ENCODE measurements at regions not wholly inside any gene's neighbourhood (a gene's known extent, or its start where the extent isn't known, plus 50 kb on each side); places are given as distances from the start of the nearest gene placed in this dataset.

DNA sequence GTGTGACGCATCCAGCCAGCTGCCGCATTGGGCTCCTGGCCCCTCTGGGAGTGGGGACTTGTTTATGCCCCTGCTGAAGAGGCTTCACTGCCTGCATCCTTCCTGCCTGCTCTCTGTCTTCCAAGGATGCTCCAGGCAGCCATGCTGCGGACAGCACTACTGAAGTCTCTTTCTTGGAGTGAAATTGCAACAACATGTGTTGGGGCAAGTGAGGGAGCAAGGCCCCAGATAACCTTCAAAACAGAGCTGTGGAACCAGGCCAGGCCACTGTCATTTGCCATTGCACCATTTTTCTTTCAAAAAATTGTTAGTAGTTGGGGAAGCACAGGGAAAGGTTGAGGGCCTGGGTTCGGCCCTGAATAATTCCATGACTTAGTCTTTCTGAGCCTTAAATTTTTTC lies 169.6 kb upstream of the ADRA1B start:
- H3K9ac ChIP-seq (ENCODE audit: low read depth, low read length): no peak overlapping the region
- no peaks in the 10 kb centered on the region for H3K27me3 ChIP-seq (ENCODE audit: control insufficient read depth, insufficient read depth, low read length)
- H3K4me2 ChIP-seq (ENCODE audit: low read length): no peak overlapping the region
- no peaks in the 10 kb centered on the region for H3K36me3 ChIP-seq (ENCODE audit: insufficient read depth, low read length)
- H3K4me1 ChIP-seq (ENCODE audit: control insufficient read depth, insufficient read depth, low read length): peaks cover 21% of the 10 kb centered on the region
- no peak overlapping the region for H3K4me3 ChIP-seq (ENCODE audit: low read length)
- H3K9me3 ChIP-seq (replicated peaks; ENCODE audit: low read length): no peaks in the 10 kb centered on the region

DNA sequence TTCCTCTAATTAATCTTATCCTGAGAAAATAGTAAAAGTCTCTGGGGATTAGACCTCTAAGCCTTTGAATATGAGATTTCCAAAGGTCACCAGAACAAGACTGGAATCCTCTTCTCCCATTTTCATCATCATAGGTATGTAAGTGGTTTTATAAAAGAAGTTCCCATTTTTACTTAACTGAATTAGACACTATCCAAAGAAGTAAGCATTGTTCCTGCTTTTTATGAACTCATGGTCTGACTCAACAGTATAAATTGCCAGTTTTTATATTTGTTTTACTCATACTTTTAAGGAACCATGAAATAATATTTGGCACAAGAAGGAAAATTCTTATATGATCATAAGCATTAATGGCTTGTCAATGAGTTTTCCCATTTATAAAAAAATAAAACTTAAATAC lies 167.1 kb upstream of the ADRA1B start:
- Histone ChIP-seq H3K4me1 (ENCODE audit: control insufficient read depth, insufficient read depth, low read length) (peaks cover 38% of the 10 kb centered on the region), H3K27me3 (ENCODE audit: control insufficient read depth, insufficient read depth, low read length) (no peaks in the 10 kb centered on the region), H3K4me3 (ENCODE audit: low read length) (peak overlapping the region; percentile 31), H3K4me2 (ENCODE audit: low read length) (peak overlapping the region; percentile 37), H3K9ac (ENCODE audit: low read depth, low read length) (no peak overlapping the region), H3K36me3 (ENCODE audit: insufficient read depth, low read length) (no peaks in the 10 kb centered on the region), H3K9me3 (replicated peaks; ENCODE audit: low read length) (no peaks in the 10 kb centered on the region)

DNA sequence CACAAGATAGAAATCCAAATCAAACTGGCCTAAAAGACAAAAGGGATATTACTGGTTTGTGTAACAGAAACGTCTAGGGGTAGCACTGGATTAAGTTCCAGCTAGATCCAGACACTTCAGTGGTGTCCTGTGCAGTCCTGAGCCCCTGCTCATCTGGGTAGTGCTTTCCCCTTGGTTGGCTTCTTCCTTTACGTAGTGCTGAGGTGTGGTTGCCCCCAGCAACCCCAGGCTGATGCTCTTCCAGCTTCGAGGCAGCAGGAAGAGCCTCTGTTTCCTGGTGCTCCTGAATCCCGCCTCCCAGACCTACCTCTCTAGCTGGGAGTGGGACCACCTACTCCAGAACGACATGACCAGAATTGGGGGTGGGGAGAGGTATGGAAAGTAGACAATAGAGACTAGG lies 166.1 kb upstream of the ADRA1B start:
- Histone ChIP-seq H3K27me3 (ENCODE audit: control insufficient read depth, insufficient read depth, low read length) (no peaks in the 10 kb centered on the region), H3K4me1 (ENCODE audit: control insufficient read depth, insufficient read depth, low read length) (peaks cover 38% of the 10 kb centered on the region), H3K9me3 (replicated peaks; ENCODE audit: low read length) (no peaks in the 10 kb centered on the region), H3K4me3 (ENCODE audit: low read length) (no peak overlapping the region), H3K4me2 (ENCODE audit: low read length) (no peak overlapping the region), H3K9ac (ENCODE audit: low read depth, low read length) (no peak overlapping the region), H3K36me3 (ENCODE audit: insufficient read depth, low read length) (no peaks in the 10 kb centered on the region)

DNA sequence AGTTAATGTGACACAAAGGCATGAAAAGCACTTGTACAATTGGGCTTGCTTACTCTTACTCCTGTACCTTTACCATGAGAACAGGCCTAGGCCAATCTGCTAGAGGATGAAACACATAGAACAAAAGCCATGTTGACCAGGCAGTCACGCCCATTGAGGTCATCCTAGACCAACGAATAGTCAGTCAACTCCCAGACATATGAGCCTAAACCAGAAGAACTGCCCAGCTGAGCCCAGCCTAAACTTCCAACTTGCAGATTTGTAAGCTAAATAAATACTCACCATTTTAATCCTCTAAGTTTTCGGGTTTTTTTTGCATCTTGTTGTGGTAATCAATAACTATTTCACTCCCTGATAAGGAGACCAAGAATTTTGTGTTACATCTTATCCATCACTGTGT lies 164.8 kb upstream of the ADRA1B start:
- Histone ChIP-seq H3K9me3 (replicated peaks; ENCODE audit: low read length) (no peaks in the 10 kb centered on the region), H3K4me3 (ENCODE audit: low read length) (no peak overlapping the region), H3K4me1 (ENCODE audit: control insufficient read depth, insufficient read depth, low read length) (peaks cover 41% of the 10 kb centered on the region), H3K4me2 (ENCODE audit: low read length) (no peak overlapping the region), H3K9ac (ENCODE audit: low read depth, low read length) (no peak overlapping the region), H3K36me3 (ENCODE audit: insufficient read depth, low read length) (no peaks in the 10 kb centered on the region), H3K27me3 (ENCODE audit: control insufficient read depth, insufficient read depth, low read length) (no peaks in the 10 kb centered on the region)

DNA sequence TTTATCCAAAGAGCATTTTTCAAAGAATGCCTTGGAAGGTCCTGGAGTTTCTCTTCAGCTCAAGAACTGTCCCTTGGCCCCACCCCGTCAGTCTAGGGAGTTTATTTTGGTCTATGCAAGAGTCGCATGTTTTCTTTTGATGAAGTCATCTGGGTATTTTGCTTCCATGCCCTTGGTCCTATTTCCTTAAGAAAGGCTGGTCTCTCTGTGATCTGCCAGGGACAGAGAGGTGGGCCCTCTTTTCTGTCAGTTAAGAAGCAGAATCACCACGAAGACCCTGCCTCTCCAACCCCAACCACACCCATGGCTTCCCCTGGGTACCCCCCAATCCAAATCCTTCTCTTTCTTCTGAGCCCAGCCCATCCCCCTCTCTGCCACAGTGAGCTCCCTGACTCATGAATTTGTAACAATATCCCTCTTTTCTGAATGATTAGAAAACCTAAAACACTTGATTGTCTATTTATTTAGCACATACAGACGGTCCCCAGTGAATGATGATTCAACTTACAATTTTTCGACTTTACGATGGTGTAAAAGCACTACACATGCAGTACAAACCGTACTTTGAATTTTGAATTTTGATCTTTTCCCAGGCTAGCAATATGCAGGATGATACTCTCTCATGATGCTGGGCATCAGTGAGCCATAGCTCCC lies 163.5 kb upstream of the ADRA1B start:
- Histone ChIP-seq H3K9ac (ENCODE audit: low read depth, low read length) (peak overlapping the region; percentile 22), H3K36me3 (ENCODE audit: insufficient read depth, low read length) (no peaks in the 10 kb centered on the region), H3K4me2 (ENCODE audit: low read length) (peak overlapping the region; percentile 66), H3K4me1 (ENCODE audit: control insufficient read depth, insufficient read depth, low read length) (peaks cover 44% of the 10 kb centered on the region), H3K9me3 (replicated peaks; ENCODE audit: low read length) (no peaks in the 10 kb centered on the region), H3K27me3 (ENCODE audit: control insufficient read depth, insufficient read depth, low read length) (no peaks in the 10 kb centered on the region), H3K4me3 (ENCODE audit: low read length) (peak overlapping the region; percentile 27)

DNA sequence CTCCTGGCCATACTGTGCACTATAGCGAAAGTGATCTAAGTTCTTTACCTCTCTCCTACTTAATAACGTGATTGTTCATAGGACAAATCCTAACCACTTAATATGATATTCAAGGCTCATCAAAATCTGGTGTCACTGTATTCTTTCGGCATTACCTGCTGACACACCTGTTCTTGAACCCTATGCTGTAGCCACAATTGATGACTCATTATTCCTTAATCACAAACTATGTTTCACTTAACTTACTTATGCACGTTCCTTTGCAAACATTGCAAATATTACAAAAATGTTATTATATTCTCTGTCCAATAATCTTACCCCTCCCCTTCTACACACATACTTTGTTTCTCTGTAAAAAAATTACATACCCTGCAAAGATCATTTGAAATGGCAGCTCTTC lies 158.1 kb upstream of the ADRA1B start:
- no peak overlapping the region for H3K4me3 ChIP-seq (ENCODE audit: low read length)
- no peaks in the 10 kb centered on the region for H3K36me3 ChIP-seq (ENCODE audit: insufficient read depth, low read length)
- H3K4me1 ChIP-seq (ENCODE audit: control insufficient read depth, insufficient read depth, low read length): peaks cover 10% of the 10 kb centered on the region
- H3K4me2 ChIP-seq (ENCODE audit: low read length): no peak overlapping the region
- no peak overlapping the region for H3K9ac ChIP-seq (ENCODE audit: low read depth, low read length)
- no peaks in the 10 kb centered on the region for H3K27me3 ChIP-seq (ENCODE audit: control insufficient read depth, insufficient read depth, low read length)
- H3K9me3 ChIP-seq (replicated peaks; ENCODE audit: low read length): no peaks in the 10 kb centered on the region

DNA sequence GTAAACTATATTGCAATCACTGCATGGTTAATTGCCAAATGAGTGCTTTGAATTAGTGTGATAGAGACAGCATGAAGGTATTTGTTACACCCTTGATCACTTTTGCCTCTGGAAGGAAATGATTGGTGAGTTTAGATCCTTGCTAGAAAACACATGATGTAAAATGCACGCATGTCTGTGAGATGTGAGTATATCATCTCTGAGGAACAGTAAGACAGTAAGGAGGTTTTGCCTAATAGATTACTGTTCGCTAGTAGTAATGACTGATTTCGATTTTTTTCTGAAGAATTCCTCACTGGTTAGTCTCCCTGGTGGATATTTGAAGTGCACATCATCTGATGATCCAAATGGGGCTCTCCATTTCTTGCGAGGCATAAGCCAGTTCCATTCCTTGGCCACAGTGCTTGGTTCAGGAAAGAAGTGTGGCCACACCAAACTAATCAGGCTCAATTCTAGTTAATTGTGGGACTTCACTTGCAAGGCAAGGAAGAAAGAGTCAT lies 156.4 kb upstream of the ADRA1B start:
- Histone ChIP-seq H3K9ac (ENCODE audit: low read depth, low read length) (no peak overlapping the region), H3K27me3 (ENCODE audit: control insufficient read depth, insufficient read depth, low read length) (no peaks in the 10 kb centered on the region), H3K4me3 (ENCODE audit: low read length) (no peak overlapping the region), H3K36me3 (ENCODE audit: insufficient read depth, low read length) (no peaks in the 10 kb centered on the region), H3K4me1 (ENCODE audit: control insufficient read depth, insufficient read depth, low read length) (peaks cover 18% of the 10 kb centered on the region), H3K4me2 (ENCODE audit: low read length) (no peak overlapping the region), H3K9me3 (replicated peaks; ENCODE audit: low read length) (no peaks in the 10 kb centered on the region)

DNA sequence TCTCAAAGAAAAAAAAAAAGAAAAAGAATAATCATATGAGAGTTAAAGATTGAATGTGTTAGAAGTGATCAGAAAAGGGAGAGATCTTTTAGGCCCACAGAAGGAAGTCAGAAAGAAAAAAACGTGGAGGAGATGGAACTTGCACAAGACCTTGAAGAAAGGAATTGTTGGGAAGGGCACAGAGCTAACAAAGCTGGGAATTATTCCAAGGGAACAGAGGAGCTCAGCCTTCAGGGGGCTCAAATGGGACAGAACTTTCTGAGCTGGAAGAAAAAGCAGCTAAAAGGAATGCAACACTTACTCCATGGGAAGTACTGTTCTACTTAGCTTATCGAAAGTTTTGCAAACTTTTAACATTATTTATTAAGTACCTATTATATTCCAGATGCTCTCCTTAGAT lies 153.4 kb upstream of the ADRA1B start:
- no peak overlapping the region for H3K4me2 ChIP-seq (ENCODE audit: low read length)
- no peak overlapping the region for H3K9ac ChIP-seq (ENCODE audit: low read depth, low read length)
- no peaks in the 10 kb centered on the region for H3K9me3 ChIP-seq (replicated peaks; ENCODE audit: low read length)
- peaks cover 18% of the 10 kb centered on the region for H3K4me1 ChIP-seq (ENCODE audit: control insufficient read depth, insufficient read depth, low read length)
- H3K36me3 ChIP-seq (ENCODE audit: insufficient read depth, low read length): no peaks in the 10 kb centered on the region
- no peak overlapping the region for H3K4me3 ChIP-seq (ENCODE audit: low read length)
- no peaks in the 10 kb centered on the region for H3K27me3 ChIP-seq (ENCODE audit: control insufficient read depth, insufficient read depth, low read length)

DNA sequence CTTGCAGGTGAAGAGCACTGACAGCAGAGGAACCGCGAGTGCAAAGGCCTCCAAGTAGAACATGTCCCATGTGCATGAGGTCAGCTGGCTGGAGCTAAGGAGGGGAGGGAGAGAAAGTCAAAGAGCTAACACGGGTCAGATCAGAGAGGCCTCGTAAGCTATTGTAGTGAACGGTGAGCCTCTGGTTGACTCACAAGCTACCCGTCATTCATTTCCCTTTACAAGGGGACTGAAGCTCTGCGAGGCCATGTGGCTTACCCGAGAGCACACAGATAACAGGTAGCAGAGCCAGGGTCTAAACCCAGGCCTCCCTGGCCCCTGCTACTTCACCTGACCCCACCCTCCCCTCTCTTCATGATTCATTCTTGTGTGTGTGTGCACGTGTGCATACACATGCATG lies 152.7 kb upstream of the ADRA1B start:
- H3K9ac ChIP-seq (ENCODE audit: low read depth, low read length): no peak overlapping the region
- no peaks in the 10 kb centered on the region for H3K36me3 ChIP-seq (ENCODE audit: insufficient read depth, low read length)
- no peak overlapping the region for H3K4me3 ChIP-seq (ENCODE audit: low read length)
- no peak overlapping the region for H3K4me2 ChIP-seq (ENCODE audit: low read length)
- H3K27me3 ChIP-seq (ENCODE audit: control insufficient read depth, insufficient read depth, low read length): no peaks in the 10 kb centered on the region
- peaks cover 18% of the 10 kb centered on the region for H3K4me1 ChIP-seq (ENCODE audit: control insufficient read depth, insufficient read depth, low read length)
- H3K9me3 ChIP-seq (replicated peaks; ENCODE audit: low read length): no peaks in the 10 kb centered on the region

DNA sequence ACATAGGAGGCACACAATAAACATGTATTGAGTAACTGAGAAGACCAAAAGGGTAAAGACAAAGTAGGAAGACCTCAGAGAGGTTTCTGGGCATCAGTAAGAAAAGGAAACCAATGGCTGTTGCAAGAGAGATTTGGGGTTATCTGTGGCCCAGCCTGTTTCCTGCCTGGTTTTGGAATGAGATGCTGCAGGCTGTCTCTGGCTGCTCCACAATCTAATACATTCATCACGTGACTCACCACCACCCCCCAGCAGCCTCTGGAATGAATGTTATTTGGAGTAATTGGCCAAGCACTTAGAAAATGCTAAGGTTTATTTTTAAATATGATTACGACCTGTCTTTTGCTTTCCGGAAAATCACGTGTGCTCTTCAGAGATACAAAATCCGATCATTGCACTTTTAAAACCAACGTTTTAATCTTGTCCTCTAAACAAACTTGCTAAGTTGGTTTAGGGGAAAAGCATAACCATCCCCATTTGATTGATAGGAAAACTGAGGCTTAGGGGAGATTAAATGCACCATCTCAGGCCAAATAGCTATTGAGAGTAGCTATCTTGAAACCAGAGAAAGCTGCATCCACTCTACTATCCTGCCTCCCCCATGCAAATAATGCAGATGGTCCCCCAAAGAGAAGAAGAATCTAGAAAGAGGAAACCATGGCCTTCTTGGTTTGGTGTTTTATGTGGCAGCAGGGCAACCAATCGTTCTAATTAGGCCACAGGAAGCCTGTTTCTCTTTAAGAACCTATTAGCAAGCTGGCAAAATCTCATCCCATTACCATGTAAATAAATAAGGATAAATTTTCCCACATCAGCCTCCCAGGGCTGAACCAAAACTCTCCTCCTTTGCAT lies 151.8 kb upstream of the ADRA1B start:
- Histone ChIP-seq H3K36me3 (ENCODE audit: insufficient read depth, low read length) (no peaks in the 10 kb centered on the region), H3K4me2 (ENCODE audit: low read length) (peak overlapping the region; percentile 51), H3K4me3 (ENCODE audit: low read length) (no peak overlapping the region), H3K9me3 (replicated peaks; ENCODE audit: low read length) (no peaks in the 10 kb centered on the region), H3K4me1 (ENCODE audit: control insufficient read depth, insufficient read depth, low read length) (peaks cover 18% of the 10 kb centered on the region), H3K9ac (ENCODE audit: low read depth, low read length) (no peak overlapping the region), H3K27me3 (ENCODE audit: control insufficient read depth, insufficient read depth, low read length) (no peaks in the 10 kb centered on the region)

DNA sequence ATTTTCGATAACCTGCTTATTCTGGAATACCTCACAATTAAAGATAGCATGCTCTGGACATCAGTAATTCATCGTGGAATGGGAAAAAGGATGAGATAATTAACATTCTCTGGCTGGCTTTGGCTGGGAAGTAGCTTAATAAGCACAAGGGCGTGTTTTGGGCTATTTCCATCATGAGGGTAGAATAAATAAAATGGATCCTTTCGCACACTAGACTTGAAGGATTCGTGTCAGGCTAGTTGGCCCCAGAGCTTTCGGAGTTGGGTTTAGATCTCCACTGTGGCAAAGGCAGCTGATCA lies 151.2 kb upstream of the ADRA1B start:
- Histone ChIP-seq H3K4me3 (ENCODE audit: low read length) (no peak overlapping the region), H3K9me3 (replicated peaks; ENCODE audit: low read length) (no peaks in the 10 kb centered on the region)

More for the DNA sequence above, 151.2 kb upstream of the ADRA1B start:
- peaks cover 18% of the 10 kb centered on the region for H3K4me1 ChIP-seq (ENCODE audit: control insufficient read depth, insufficient read depth, low read length)
- H3K27me3 ChIP-seq (ENCODE audit: control insufficient read depth, insufficient read depth, low read length): no peaks in the 10 kb centered on the region
- no peak overlapping the region for H3K4me2 ChIP-seq (ENCODE audit: low read length)
- no peaks in the 10 kb centered on the region for H3K36me3 ChIP-seq (ENCODE audit: insufficient read depth, low read length)
- H3K9ac ChIP-seq (ENCODE audit: low read depth, low read length): no peak overlapping the region
